DOHH2 (cell line): ENCODE measurements at regions not wholly inside any gene's neighbourhood (a gene's known extent, or its start where the extent isn't known, plus 50 kb on each side); places are given as distances from the start of the nearest gene placed in this dataset.

Experiments
- EZH2phosphoT487 ChIP-seq: fragments of 200-600 bp; sonication (generic); IDR thresholded peaks from 2 replicates; pipeline ENCODE4 v1.6.1; 2017; ENCODE audit warnings: borderline replicate concordance, mild to moderate bottlenecking, antibody characterized with exemption, low read length, moderate library complexity, mixed read lengths
- TF ChIP-seq, protein P1 (sequence below): fragments of 200-600 bp; sonication (generic); IDR thresholded peaks from one replicate; pipeline ENCODE4 v1.5.1; 2014; ENCODE audit warnings: antibody characterized with exemption, mild to moderate bottlenecking, low read depth, low read length; ENCODE audit not compliant: poor library complexity, severe bottlenecking

GRCh38 chr1:239963856-239964255 lies 127.8 kb upstream of the FMN2 start:
- TF ChIP-seq, protein P1, sequence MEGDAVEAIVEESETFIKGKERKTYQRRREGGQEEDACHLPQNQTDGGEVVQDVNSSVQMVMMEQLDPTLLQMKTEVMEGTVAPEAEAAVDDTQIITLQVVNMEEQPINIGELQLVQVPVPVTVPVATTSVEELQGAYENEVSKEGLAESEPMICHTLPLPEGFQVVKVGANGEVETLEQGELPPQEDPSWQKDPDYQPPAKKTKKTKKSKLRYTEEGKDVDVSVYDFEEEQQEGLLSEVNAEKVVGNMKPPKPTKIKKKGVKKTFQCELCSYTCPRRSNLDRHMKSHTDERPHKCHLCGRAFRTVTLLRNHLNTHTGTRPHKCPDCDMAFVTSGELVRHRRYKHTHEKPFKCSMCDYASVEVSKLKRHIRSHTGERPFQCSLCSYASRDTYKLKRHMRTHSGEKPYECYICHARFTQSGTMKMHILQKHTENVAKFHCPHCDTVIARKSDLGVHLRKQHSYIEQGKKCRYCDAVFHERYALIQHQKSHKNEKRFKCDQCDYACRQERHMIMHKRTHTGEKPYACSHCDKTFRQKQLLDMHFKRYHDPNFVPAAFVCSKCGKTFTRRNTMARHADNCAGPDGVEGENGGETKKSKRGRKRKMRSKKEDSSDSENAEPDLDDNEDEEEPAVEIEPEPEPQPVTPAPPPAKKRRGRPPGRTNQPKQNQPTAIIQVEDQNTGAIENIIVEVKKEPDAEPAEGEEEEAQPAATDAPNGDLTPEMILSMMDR = no peak
- TF ChIP-seq EZH2phosphoT487 = no peak
